A673 (cell line): ENCODE measurements at regions not wholly inside any gene's neighbourhood (a gene's known extent, or its start where the extent isn't known, plus 50 kb on each side); places are given as distances from the start of the nearest gene placed in this dataset.

ENCODE experiments used
- EZH2 ChIP-seq: fragments of 200-600 bp; sonication (generic); IDR thresholded peaks from 2 replicates; pipeline ENCODE4 v1.6.1; 2017; ENCODE audit warnings: borderline replicate concordance, low read depth, mild to moderate bottlenecking, mixed read lengths, antibody characterized with exemption, low read length; ENCODE audit not compliant: poor library complexity, severe bottlenecking
- TF ChIP-seq, protein P1 (sequence below): fragments of 300-800, 200-600 bp; sonication (generic); conservative IDR thresholded peaks from 2 replicates; pipeline ENCODE4 v1.5.1; 2017; ENCODE audit warnings: low read depth, mild to moderate bottlenecking, antibody characterized with exemption, low read length, moderate library complexity, mixed read lengths

DNA sequence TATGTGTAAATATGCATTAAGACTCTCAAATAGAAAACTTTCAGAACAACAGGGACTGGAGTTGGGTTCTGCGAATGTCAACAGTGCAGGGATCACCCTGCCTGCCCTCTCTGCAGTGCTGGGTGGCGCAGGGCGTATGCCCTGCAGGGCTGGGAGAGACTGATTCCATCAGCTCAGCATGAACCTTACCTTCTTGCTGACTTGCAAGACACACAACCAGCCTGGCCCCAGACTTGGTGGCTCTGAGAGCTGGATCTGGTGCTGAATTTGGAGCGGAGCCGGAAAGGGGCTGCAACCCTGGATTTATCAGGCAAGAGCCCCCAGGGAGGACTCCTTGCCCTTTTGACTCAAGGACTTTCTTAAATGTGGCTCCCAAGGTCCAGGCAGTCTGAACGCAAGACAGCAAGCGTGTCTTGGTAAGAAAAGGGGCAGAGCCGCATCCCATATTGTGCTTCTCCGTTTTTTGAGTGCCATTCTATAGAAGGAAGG lies 376.0 kb upstream of the IRX2 start:
- TF ChIP-seq, protein P1, sequence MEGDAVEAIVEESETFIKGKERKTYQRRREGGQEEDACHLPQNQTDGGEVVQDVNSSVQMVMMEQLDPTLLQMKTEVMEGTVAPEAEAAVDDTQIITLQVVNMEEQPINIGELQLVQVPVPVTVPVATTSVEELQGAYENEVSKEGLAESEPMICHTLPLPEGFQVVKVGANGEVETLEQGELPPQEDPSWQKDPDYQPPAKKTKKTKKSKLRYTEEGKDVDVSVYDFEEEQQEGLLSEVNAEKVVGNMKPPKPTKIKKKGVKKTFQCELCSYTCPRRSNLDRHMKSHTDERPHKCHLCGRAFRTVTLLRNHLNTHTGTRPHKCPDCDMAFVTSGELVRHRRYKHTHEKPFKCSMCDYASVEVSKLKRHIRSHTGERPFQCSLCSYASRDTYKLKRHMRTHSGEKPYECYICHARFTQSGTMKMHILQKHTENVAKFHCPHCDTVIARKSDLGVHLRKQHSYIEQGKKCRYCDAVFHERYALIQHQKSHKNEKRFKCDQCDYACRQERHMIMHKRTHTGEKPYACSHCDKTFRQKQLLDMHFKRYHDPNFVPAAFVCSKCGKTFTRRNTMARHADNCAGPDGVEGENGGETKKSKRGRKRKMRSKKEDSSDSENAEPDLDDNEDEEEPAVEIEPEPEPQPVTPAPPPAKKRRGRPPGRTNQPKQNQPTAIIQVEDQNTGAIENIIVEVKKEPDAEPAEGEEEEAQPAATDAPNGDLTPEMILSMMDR: no peak
- TF ChIP-seq EZH2: no peak
